DMS153 (cell line): ENCODE measurements at regions not wholly inside any gene's neighbourhood (a gene's known extent, or its start where the extent isn't known, plus 50 kb on each side); places are given as distances from the start of the nearest gene placed in this dataset.
"Not testable (repeated sequence)": the region's sequence is repeated elsewhere in the genome, so short reads cannot be mapped to it uniquely, and the experiment has no call there.

Experiments
- DNase-seq: peaks from one replicate; lab custom pipeline; 2025; lab: John Stamatoyannopoulos, UW

DNA sequence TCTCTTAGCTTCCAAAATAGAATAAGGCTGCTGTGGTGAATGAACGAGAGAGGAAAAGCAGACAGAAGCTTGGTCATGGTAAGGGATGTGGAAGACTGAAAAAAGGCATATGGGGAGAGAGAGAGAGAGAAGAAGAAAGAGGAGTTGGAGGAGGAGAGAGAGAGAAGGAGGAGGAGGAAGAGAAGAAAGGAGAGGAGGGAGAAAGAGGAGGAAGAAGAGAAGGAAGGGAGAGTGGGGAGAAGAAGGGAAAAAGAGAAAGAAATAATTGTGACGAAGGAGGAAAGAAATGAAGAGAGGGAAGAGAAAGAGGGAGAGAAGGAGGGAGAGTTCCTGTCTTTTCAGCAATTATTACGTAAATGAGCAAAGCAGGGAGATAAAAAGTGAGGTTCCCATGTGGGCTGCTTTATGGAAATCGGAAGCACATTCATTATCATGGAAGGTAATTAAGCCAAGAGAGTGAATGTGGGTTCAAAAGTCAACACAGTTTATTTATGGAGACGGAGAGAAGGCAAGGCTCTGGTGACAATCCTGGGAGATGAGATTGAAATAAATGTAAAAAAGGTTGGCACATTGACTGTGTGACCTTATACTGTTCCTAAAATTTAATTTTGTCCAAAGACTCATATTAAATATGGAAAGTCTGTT lies 611.2 kb downstream of the KIF4B start:
- no peak for DNase-seq

DNA sequence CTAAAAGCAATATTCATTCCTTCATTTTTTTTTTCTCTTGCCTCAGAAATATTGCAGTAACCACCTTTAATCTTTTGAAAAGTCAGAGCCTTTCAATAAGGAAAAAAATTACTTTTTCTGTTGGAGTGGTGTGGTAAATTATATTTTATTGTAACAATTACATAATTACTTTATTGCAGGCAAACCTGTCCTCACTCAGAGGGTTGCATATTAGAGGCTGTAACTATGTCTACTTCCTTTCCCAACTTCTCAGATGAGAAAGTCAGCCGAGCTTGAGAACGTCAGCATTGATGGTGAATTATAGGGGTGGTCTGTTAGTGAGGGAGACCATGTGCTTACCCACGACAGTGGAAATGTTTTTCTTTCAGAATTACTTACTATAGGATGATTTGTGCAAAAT lies 611.8 kb downstream of the KIF4B start:
- DNase-seq = no peak

DNA sequence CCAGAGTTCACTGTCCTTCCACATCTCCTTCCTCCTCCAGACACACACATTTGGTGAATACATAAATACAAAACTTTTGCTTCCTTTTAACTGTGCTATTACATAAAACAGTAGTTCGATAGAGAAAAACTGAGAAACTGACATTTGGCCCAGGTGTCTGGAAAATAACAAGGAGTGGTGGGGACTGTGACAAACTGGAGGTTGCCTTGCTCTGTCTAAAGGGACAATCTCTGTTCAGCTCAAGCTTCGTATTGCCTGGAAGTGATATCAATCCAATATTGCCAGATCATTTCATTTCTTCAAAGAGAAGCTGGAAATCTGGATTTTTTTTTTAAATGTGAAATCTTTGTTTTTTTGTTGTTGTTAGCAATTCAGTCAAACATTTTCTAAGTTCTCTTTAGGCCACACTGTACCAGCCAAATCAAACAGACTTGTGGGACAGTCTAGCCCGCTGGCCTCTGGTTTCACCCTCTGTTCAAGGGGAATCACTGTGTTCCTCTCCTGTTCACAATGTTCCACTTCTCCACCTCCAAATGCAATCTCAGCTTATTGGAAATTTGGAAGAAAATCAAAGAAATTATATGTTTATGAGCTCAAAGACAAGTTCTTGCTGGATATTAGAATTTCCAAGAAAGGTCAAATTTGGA lies 612.5 kb downstream of the KIF4B start:
- DNase-seq = no peak

DNA sequence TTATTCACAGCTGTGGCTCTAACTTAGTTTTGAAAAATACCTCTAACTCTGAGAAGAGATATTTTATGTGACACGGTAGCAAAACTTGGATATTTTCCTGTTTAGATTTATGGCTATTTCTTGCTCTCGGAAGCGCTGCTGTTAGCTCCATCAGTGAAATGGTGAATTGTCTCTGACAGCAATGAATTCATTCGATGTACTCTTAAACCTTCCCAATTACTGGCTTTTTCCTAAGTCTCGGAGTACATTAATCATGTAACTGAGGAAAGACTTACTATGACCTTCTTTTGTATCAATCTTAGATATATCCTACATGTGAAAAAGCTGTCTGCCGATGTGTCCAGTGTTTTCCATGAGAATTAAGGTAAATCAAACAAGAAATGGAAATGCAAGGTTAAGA lies 613.0 kb downstream of the KIF4B start:
- no peak for DNase-seq

DNA sequence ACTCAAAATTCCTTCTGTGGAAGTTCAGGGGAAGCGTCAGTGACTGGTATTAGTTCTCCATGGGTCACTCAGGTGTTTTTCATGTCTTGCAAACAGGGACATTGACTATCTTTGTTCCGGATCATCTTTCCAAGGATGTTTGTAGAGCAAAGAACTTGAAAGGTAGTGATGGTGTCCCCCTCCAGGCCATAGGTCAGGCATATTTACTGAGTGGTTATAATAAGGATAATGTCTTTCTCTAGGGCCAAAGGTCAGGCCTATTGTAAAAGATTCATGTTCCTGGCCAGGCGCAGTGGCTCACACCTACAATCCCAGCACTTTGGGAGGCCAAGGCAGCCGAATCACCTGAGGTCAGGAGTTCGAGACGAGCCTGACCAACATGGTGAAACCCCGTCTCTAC lies 614.8 kb downstream of the KIF4B start:
- DNase-seq = no peak

DNA sequence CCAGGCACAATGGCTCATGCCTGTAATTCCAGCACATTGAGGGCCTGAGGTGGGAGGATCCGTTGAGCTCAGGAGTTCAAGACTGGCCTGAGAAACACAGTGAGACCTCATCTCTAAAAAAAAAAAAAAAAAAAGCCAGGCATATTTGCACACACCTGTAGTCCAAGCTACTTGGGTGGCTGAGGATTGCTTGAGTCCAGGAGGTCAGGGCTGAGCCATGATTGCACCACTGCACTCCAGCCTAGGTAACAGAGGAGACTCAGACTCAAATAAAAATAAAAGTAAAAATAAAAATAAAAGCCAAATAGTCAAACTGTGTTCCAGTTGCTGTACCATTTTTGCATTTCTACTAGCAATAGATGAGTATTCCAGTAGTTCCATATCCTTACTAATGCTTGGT lies 616.0 kb downstream of the KIF4B start:
- no peak for DNase-seq

- DNase-seq = no peak
These were observed 617.6 kb downstream of the KIF4B start for GRCh38 chr5:155631116-155631515.

DNA sequence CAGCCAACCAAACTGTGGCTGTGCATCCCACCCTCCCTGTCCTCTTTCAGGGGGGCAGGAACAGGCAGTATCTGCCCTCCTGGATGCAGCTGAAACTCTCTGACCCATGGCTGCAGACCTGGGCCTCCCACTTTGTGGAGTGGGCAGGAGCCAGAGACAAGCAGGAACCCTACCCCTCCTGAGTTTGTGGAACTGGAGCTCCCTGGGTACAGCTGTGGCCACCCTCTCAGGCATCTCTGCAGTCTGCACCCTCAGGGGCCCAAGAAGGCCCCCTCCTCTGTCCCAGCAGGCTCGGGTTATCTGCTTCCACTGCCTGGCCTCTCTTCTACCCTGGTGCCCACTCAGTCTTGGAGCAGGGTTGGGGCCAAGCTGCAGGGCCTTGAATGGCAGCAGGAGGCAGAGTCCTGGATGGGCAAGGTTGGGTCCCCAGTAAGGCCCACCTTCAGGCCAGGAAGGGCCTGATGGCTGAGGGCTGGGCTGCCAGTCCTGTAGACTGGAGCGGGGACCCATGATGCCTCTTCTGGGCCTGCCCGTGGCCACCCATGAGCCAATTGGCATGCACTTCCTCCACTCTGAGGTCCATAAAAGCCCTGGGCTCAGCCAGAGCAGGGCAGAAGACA lies 619.9 kb downstream of the KIF4B start:
- no peak for DNase-seq

- DNase-seq = no peak
These were observed 636.1 kb downstream of the KIF4B start for GRCh38 chr5:155649666-155650065.

DNA sequence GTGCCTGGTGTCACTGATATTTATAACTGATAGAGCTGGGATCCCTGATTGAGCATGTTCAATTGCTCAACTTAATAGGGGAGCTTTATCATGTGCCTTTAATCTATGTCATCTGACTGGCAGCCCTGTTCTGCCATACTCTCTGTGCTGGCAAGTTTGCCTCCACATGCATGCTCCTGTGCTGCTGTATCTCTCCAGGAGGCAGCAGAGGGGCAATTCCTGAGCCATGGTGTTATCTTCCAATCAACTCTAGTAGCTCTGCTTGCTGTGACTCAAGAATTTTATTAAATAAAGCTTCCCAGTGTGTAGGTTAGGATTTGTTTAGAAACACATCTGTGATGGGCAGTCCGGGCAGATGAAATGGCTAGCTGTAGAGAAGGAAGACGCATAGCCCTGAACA lies 642.0 kb downstream of the KIF4B start:
- DNase-seq = no peak

- DNase-seq = no peak
These were observed 648.3 kb downstream of the KIF4B start for GRCh38 chr5:155661859-155662258.

GRCh38 chr5:155665361-155665760 lies 651.8 kb downstream of the KIF4B start:
- DNase-seq = no peak

- not testable (repeated sequence) for DNase-seq
These were observed 655.0 kb upstream of the SGCD start for GRCh38 chr5:155672001-155672400.

GRCh38 chr5:155676967-155677366 lies 650.0 kb upstream of the SGCD start:
- no peak for DNase-seq

- no peak for DNase-seq
These were observed 648.6 kb upstream of the SGCD start for GRCh38 chr5:155678371-155678770.

- DNase-seq = no peak
These were observed 647.4 kb upstream of the SGCD start for GRCh38 chr5:155679530-155679929.

DNA sequence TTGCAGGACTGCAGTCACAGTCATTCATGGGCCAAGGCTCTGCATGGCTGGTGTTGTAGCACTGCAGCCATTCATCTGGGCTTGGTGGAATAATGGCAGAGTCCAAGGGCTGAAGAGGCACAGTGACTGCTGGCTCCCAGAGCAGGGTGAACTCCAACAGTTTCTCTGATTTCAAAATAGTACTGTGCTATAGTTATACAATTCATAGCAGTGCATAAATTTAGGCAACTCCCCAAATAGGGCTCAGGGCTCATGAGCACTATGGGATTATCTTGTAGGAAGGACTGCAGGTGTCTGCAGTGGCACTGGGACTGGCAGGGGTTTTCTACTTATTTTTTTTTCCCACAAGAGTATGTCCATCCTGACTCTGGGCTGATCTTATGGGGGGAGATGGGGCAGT lies 642.5 kb upstream of the SGCD start:
- DNase-seq = no peak

GRCh38 chr5:155686131-155686530 lies 640.8 kb upstream of the SGCD start:
- no peak for DNase-seq

DNA sequence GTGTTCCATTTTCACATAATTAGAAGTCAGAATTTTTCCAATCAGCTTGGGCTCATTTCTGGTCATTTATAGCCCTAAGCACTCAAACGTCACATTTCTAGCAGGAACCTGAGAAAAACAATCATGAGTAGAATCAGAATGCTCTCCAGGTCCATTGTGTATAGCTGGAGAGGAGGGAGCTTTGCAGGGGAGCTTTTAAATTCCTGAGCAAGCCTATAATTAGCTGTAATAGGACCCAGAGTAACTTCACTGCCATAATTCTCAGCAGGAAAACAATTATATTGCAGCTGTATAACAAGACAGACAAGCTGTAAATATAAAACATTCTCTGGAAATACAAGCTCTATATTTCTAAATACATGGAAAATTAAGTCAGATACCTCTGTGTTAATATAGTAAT lies 637.6 kb upstream of the SGCD start:
- no peak for DNase-seq

DNA sequence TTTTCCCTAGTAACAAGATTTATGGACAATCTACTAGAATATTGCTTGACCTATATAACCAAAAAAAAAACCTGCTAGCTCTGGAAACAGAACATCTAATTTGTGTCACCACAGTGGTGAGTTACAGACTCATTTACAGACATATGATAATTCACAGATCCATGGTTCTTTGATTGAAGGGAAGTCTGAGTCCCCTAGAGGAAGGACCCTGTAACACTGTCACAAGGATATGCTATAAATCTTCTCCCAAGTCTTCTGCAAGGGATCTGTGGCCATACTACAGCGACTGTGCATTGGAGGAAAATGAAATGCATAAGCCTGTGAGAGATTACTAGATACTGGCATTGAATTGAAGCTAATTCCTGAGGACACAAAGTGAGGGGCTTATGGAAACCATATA lies 630.6 kb upstream of the SGCD start:
- no peak for DNase-seq

GRCh38 chr5:155697236-155697635 lies 629.7 kb upstream of the SGCD start:
- no peak for DNase-seq

DNA sequence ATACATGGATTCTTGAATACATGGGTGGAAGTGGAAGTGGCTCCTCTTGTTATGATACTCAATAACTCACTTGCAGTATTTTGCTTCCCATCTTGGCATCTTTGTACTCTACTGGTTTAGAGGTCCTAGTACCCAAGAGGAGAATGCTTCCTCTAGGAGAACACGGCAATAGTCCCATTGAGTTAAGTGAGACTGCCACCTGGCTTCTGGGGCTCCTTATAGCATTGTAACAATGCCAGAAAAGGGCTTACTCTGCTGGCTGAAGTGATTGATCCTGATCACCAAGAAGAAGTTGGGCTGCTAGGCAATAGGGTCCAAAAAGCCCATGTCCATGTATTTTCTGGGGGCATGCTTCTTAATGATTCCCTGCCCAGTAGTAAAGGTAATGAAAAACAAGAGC lies 627.6 kb upstream of the SGCD start:
- DNase-seq = no peak

DNA sequence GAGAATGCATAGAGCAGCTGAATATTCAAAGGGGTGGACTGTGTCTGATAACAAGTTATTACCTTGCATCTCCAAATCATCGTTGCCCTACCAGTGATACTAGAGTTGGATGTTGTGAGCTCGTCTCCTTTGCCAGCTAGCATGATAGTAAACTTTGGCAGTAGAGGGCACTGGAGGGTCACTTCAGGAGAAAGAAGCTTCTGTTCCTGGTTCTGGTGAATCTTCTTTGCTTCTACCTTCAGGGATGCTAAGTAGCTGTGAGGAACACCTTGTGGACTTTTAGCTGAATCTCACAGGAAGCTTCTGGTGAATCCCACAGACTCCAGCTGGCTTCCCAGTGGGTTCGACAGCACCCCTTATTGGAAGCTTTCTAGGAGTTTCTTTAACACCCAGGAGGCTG lies 626.6 kb upstream of the SGCD start:
- no peak for DNase-seq

DNA sequence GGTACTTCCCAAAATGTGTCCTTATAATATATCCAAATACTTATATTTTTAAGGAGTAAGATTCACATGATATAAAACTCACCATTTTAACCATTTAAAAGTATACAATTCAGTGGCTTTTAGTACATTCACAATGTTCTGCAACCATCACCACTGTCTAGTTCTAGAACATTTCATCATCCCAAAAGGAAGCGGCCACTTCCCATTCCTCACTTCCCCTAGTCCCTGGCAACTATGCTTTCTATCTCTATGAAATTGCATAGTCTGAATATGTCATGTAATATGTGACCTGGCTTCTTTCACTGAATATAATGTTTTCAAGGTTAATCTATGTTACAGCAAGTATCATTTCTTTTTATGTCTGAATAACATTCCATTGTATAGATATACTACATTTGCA lies 615.1 kb upstream of the SGCD start:
- no peak for DNase-seq
